ENCODE measurements at regions not wholly inside any gene's neighbourhood (a gene's known extent, or its start where the extent isn't known, plus 50 kb on each side); places are given as distances from the start of the nearest gene placed in this dataset.
"Not testable (repeated sequence)": the region's sequence is repeated elsewhere in the genome, so short reads cannot be mapped to it uniquely, and the experiment has no call there.

GRCh38 chrX:11836284-11836683, 78.2 kb downstream of the MSL3 start:
- DNase-seq, result no peak

DNA sequence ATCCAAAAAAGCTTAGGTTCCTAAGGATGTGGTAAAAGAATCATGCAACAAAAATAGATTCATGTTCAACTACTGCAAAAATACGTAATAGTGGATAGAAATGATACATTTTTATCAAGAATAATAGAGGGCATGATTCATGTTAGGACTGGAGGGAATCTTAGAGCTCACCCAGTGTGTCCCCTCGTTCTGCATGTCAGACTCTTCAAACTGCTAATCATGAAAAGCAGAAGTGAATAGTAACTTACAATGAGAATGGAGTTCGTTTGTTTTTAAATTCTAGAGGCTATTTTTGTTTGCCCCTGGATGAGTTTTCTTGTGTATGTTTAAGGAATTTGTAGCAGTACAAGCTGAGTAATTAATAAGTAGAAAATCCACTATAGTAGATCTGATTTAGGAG, 79.4 kb downstream of the MSL3 start:
- no peak for DNase-seq

DNA sequence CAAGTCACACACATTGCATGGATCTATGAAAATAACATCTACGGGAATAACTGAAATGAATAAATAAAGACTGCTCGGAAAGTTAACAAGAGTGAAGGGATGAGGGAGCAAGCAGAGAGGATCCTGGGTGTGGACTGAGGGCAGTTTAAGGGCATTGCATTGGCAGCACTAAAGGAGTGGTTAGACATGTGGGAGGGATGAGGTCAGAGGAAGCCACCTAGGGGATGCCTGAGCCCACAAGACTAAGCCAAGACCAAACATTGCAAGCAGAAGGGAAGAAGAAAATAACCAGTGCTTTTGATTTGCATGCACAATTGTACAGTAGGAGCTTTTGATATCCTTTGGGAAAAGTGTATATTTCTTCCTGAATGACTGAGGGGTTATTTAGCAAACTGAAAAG, 106.1 kb downstream of the MSL3 start:
- no peak for DNase-seq

- no peak for DNase-seq
These were observed 109.7 kb downstream of the MSL3 start for GRCh38 chrX:11867610-11868345.

DNA sequence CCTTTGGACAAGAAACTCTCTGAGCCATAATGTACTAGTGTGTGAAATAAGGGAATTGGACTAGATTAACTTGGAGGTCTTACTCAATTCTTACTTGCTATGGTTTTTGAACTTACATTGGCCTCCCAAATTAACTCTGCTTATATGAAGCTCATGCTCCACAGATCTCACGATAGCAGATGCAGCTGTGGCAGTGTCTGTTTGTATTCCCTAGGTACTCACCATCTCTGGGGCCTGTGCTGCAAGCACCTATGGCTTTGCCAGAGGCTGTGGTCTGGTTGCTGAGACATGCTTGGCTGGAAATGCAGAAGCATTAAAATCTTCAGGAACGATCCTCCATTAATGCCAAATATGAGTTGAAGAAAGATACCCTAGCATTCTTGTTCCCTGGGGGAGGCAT, 112.8 kb downstream of the MSL3 start:
- DNase-seq, result no peak

DNA sequence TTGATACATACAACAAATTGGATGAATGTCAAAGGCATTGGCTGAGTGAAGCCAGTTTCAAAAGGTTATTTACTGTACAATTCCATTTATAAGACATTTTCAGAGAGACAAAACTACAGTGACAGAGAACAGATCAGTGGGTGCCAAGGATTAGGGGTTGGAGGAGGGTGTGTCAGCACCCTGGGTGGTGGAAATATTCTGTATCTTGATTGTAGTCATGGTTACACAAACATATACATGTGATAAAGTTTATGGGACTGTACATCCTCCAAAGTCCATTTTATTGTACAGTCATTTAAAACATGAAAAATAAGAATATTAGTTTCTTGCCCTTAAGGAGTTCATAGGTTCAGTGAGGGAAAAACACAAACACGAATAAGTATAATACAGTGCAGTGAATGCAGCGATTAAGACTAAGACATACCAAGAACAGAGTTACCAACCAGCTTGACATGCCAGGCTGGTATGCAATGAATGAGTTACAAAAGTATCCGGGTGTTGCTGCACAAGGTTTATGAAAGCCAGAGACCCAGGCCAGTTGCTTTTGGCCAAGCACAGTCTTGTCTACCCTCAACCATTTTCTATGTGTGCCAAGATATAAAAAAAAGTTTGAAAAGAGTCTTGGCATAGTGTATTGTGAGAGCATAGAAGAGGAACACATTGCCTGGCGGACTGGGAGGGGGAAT, 123.6 kb downstream of the MSL3 start:
- no peak for DNase-seq

GRCh38 chrX:11886745-11887144, 128.7 kb downstream of the MSL3 start:
- DNase-seq, result no peak

DNA sequence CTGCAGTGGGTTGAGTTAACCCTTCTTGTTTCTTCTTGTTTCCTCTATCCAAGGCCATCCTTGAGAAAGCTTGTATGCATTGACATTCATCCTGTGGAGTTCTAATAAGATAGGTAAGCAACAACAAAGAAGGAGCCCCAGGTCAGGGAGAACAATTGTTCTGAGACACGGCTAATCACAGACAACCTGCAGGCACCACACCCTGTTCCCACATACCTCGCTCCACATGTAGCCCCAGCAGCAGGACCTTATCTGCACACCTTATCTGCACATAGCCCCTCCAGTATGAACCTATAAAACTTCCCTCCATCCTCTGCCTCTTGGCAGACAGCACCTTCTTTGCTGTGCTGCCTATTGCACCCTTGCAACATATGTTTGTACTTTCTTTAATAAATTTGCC, 129.1 kb downstream of the MSL3 start:
- no peak for DNase-seq

DNA sequence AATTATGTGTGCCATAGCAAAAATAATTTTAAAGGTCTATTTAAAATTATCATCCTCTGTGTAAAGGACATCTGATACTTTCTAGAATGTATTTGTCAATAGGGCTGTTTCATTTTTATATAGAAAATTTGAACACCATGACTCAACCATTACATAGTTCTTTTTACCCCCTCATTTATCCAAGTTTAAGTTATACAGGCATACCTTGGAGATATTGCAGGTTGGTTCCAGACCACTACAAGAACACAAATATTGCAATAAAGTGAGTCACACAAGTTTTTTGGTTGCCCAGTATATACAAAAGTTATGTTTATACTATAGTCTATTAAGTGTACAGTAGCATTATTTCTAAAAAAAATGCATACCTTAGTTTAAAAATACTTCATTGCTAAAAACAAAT, 130.4 kb downstream of the MSL3 start:
- no peak for DNase-seq

DNA sequence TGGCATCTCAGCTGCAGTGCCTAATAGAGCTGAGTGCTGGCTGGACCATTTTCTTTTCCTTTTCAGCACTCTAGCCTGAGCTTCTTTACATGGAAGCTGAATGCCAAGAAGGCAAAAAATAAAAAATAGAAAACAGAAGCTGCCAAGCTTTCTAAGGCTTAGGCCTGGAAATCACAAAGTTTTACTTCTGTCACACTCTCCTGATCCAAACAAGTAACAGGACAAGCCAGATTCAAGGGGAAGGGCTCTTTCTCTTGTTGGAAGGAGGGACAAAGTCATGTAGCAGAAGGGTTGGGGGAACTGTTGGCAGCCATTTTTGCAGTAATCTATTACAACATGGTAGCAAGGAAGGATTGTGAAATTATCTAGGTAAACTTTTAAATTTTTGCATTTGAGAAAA, 131.8 kb downstream of the MSL3 start:
- no peak for DNase-seq

DNA sequence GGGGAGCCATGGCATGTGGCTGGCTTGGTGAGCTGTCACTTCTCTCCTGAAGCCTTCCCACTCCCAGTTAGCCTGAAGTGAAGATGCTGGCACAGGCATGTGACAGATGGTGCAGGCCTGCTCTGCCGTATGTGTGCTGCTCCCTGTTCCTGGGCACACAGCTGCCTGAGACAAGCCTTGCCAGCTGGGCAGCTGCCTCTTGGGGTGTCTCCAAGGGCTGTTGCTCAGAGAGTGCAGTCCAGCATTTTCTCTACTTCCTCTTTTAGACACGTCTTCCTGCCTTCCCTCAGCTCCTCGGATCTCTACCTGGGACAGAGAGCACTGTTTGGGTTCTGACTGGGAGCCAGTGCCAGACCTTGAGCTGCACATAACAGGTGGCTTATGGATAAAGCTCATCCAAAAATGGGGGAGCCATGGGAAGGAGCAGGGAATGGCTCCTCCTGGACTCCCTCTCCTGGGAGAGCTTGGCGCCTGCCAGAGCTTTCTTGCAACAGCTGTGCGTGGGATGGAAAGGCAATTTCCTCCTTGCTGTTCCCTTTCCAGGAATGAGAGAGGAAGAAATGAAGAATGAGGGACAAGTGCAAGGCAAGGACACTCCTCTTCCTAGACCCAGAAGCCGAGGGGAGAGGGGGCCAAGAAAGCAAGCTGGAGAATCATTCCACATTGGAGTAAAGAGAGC, 132.9 kb downstream of the MSL3 start:
- peak in 1 of 2 experiments; percentile 0 for DNase-seq

- DNase-seq, result no peak
These were observed 136.1 kb downstream of the MSL3 start for GRCh38 chrX:11893933-11894710.

GRCh38 chrX:11899091-11899490, 141.1 kb downstream of the MSL3 start:
- DNase-seq, result no peak

DNA sequence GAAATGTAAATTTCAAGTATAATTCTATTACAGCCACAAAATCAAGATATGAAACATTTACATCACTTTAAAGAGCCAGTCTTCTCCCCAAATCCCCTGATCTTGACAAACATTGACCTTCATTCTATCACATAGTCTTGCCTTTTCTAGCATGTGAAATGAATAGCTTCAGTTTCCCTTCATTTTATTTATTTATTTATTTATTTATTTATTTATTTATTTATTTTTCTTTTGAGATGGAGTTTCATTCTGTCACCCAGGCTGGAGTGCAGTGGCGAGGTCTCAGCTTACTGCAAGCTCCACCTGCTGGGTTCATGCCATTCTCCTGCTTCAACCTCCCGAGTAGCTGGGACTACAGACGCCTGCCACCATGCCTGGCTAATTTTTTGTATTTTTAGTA, 147.9 kb downstream of the MSL3 start:
- not testable (repeated sequence) for DNase-seq

DNA sequence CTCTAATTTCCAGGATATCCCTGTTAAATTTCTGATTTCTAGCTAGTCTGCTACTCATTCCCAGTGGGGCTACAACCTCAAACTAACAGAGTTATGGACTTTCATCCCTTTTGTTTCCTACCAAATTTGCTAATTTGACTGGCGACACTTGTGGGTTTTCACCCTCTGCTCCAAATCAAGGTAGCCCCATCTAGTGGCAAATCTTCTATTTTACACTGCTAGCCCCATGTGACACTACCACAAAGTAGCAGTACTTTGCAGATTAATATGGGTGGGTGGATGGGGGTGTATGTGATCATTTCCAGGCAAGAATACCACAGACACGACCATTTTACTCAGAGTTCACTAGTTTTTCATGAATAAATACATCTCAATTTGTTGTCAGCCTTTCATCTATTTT, 150.3 kb downstream of the MSL3 start:
- DNase-seq, result peak; percentile 30 to 31

- DNase-seq, result no peak
These were observed 155.0 kb downstream of the MSL3 start for GRCh38 chrX:11913001-11913400.

DNA sequence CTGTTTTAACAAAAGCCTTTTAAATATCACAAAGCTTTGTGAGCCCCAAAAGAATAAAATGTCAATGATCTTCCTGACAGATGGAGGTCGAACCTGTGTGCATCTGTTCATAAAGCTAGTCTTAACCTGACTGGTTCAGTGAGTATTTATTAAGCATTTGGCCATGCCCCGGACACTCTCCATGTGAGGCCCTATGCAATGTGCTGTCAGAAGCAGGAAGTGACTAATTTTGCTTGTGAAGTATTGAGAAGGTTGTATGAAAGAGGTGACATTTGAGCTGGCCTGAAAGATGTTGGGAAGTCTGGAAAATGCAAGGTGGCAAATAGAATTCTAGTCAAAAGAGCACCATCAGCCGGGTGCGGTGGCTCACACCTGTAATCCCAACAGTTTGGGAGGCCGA, 171.4 kb downstream of the MSL3 start:
- no peak for DNase-seq

- DNase-seq, result no peak
These were observed 174.4 kb downstream of the MSL3 start for GRCh38 chrX:11932423-11932822.

DNA sequence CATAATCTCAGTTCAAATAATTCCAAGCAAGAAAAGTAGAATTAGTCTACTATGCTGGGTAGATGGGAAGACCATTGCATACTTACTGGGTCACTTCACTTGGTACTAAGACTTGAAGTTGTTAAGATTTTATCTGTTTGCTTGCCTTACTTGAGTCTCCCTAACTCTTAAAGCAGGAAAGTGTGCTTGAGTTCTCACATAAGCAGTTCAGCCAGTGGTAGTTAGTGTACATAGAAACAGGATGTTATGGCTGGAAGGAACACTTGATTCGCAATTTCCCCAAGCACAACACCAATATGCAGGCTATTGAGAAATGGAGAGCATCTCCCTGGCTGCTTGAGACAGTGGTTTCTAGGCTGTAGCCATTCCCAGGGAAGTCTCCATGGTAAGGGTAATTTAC, 176.1 kb downstream of the MSL3 start:
- DNase-seq, result no peak

DNA sequence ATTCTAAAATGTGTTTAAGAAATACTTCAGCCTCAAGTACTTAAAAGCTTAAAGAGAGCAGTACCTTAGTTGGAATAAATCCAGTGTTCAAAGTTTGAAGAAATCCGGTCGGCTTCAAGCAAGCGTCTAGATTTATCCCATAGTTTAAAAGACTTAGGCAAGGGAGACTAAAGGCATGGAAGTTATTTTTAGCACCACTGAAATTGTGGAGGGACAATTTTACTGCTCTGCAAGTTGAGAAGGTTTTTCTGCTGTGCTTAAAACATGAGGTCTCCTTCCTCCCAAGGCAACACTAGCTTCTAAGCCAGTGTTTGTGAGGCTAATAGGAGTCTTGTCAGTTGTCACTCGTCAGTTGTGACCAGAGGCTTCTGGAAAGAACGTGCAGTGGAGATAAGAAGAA, 183.5 kb downstream of the MSL3 start:
- no peak for DNase-seq

DNA sequence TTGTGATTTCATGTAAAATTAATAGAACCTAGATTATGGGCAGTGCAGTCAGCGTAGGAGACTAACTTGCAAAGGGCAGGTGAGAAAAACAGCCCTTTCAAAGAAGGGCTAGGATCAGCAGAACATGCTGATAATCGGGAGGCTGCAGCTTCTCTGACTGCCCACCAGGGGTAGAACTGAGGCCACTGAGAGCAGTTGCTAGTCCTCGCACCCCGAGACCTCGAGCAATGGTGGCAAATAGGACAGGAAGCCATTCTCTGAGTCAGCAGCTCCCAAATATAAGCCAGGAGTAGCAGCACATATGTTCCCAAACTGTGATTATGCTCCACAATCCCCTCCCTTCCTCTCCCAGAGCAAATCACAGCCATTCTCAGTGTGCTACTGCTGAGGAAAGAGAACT, 186.5 kb downstream of the MSL3 start:
- DNase-seq, result peak in 1 of 2 experiments; percentile 6

DNA sequence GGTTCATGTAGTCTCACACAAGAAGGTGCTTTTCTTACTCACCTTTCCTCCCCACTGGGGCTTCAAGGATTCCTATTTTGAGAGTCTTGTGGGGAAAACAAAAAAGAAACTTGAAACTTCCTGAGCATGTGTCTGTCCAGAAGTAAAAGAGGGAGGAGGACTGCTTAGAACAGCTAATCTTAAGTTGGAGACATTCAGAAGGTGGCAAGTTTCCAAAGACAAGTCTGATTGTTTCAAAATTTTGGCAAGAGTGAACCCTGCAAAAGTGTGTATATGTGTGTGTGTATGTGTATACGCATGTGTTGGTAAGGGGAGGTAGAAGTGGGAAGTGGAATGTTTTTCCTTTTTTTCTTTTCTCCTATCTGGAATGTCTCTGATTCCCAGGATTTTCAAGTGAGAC, 189.0 kb upstream of the FRMPD4 start:
- DNase-seq, result no peak

DNA sequence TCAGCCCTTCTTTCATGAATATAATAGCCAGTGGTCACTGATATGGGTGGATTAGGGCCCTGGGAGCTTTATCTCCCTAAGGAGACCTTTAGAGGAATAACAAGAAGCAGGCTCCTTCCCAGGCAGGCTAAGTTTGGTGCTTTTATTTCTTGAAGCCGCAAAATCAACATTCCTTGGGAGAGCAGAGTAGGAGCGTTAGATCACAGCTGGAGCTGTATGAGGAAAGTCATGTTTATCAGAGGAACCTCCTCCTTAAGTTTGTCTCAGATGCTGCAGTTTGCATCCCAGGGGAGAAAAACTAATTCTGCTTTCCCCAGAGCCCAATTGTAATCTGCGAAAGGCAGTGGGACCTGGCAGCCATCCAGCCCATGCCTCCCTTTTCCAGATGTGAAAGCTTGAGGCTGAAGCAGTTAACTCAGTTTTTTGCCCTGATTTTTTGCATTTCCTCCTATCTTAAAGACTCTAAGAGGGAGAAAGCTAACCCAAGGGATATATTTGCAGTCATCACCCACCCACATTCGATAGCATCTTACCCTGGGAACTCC, 186.0 kb upstream of the FRMPD4 start:
- no peak for DNase-seq

Data from Kasumi-1 (cell line).